ENCODE measurements at regions not wholly inside any gene's neighbourhood (a gene's known extent, or its start where the extent isn't known, plus 50 kb on each side); places are given as distances from the start of the nearest gene placed in this dataset.

DNA sequence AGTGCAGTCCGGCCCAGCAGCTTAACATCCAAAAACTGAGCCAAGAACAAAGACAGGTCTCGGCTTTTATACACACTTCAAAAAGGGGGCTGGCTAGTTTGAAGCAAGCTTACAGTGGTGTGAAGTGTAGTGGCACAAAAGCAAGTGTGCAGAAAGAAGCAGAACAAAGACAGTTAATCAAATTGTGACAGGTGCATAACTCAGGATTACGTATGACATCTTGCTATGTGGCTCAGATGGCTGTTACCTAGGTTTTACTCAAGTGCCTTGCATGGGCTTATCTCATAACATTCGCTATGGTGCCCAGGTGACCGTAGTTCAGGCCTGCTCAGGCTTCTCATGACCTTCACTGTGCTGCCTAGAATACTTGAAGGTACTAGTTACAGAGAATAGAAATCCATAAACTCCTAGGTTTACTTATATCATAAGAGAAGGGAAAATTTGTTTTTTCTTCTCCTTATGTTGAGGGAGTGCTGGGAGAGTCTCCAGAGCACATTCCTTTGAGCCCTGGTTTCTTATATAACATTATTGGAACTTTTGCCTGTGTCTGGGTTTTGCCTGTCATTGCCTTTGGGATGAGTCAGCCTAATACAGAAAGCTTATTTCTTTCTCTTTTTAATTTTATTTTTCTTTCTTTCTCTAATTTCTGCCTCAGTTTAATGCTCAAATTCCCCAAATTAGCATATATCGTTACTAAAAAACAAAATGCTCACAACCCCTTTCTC lies 1629.1 kb upstream of the PCDH20 start:
- no peak for TF ChIP-seq POLR2A (IDR thresholded peaks at IDR 0.05; ENCODE audit: low read length)
- no peak for TF ChIP-seq GATA1 (IDR thresholded peaks at IDR 0.05; ENCODE audit: low read depth, low read length)
